ENCODE measurements at regions not wholly inside any gene's neighbourhood (a gene's known extent, or its start where the extent isn't known, plus 50 kb on each side); places are given as distances from the start of the nearest gene placed in this dataset.

DNA sequence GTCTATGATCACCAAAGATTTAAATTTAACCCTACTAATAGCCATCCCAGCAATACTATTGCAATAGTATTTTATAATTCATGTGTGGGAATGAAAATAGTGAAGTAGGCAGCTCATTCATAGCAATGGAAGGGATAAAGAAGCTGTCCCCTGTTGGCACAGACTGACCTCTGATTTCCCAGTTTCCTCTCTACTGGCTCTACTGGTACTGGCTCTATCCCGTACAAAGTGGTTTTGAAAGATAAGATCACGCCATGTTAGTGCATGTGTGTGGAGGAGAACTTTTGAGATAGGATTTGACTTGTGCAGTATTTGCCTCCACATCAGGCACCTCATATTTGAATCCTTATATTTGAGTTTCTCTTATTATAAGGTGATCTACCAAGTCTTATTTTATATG, 227.3 kb upstream of the ADGRL2 start:
- Histone ChIP-seq H3K4me2 (ENCODE audit: low read length) (no peak overlapping the region), H3K79me2 (ENCODE audit: insufficient read depth, low read depth, low read length) (no peaks in the 10 kb centered on the region), H3K4me3 (ENCODE audit: low read depth, low read length, poor library complexity, severe bottlenecking) (no peak overlapping the region), H3K4me1 (ENCODE audit: insufficient read depth, low read length, poor library complexity, severe bottlenecking) (no peaks in the 10 kb centered on the region), H3K36me3 (ENCODE audit: insufficient read depth, low read length) (no peaks in the 10 kb centered on the region), H3K27ac (ENCODE audit: low read depth, low read length, poor library complexity, severe bottlenecking) (no peak overlapping the region), H3K9me3 (ENCODE audit: low read length) (no peaks in the 10 kb centered on the region), H2AFZ (ENCODE audit: low read length) (no peak overlapping the region), H3K9me2 (ENCODE audit: insufficient read depth, low read length) (no peaks in the 10 kb centered on the region), H4K20me1 (ENCODE audit: insufficient read depth, low read length) (no peaks in the 10 kb centered on the region)
- DNase-seq (ENCODE audit: low spot score), result no peak
- no TSS peak for BruUV-seq (replicated peaks)
- POLR2A ChIA-PET, result no interaction called here
- TF ChIP-seq CTCF (conservative IDR thresholded peaks at IDR 0.05; ENCODE audit: low read length) (no peak), EZH2phosphoT487 (IDR thresholded peaks at IDR 0.05; ENCODE audit: borderline replicate concordance, low read depth, low read length) (no peak)
- intact Hi-C loops (cut with micrococcal nuclease; ENCODE audit: unreplicated experiment), result no loop called here
- CTCF ChIA-PET (ENCODE audit: unreplicated experiment), result no interaction called here

GRCh38 chr1:81571946-81572345, 228.8 kb upstream of the ADGRL2 start:
- H3K9me2 ChIP-seq (ENCODE audit: insufficient read depth, low read length), result no peaks in the 10 kb centered on the region
- no peak overlapping the region for H3K4me2 ChIP-seq (ENCODE audit: low read length)
- intact Hi-C loops (cut with micrococcal nuclease; ENCODE audit: unreplicated experiment), result no loop called here
- BruUV-seq (replicated peaks), result no TSS peak
- ChIA-PET POLR2A (no interaction called here), CTCF (ENCODE audit: unreplicated experiment) (no interaction called here)
- TF ChIP-seq EZH2phosphoT487 (IDR thresholded peaks at IDR 0.05; ENCODE audit: borderline replicate concordance, low read depth, low read length) (no peak), CTCF (conservative IDR thresholded peaks at IDR 0.05; ENCODE audit: low read length) (no peak)
- no peaks in the 10 kb centered on the region for H4K20me1 ChIP-seq (ENCODE audit: insufficient read depth, low read length)
- H3K4me1 ChIP-seq (ENCODE audit: insufficient read depth, low read length, poor library complexity, severe bottlenecking), result no peaks in the 10 kb centered on the region
- no peaks in the 10 kb centered on the region for H3K79me2 ChIP-seq (ENCODE audit: insufficient read depth, low read depth, low read length)
- no peak overlapping the region for H3K4me3 ChIP-seq (ENCODE audit: low read depth, low read length, poor library complexity, severe bottlenecking)
- H3K27ac ChIP-seq (ENCODE audit: low read depth, low read length, poor library complexity, severe bottlenecking), result no peak overlapping the region
- DNase-seq (ENCODE audit: low spot score), result no peak
- H3K36me3 ChIP-seq (ENCODE audit: insufficient read depth, low read length), result no peaks in the 10 kb centered on the region
- H3K9me3 ChIP-seq (ENCODE audit: low read length), result no peaks in the 10 kb centered on the region
- no peak overlapping the region for H2AFZ ChIP-seq (ENCODE audit: low read length)

DNA sequence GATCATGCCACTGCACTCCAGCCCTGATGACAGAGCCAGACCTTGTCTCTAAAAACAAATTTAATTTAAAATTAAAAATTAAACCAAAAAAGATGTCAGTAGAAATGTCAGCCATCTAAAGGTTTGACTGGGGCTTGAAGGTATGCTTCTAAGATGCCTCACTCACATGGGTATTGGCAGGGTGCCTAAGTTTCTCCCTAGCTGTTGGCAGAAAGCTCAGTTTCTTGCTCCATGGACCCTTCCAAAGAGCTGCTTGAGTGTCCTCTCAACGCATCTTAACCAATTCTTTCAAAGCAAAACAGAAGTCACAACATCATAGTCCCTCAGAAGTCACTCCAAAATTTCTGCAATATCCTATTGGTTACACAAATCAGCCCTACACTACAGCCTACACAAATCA, 231.0 kb upstream of the ADGRL2 start:
- H3K36me3 ChIP-seq (ENCODE audit: insufficient read depth, low read length), result no peaks in the 10 kb centered on the region
- H3K4me2 ChIP-seq (ENCODE audit: low read length), result no peak overlapping the region
- DNase-seq (ENCODE audit: low spot score), result no peak
- no peak overlapping the region for H3K4me3 ChIP-seq (ENCODE audit: low read depth, low read length, poor library complexity, severe bottlenecking)
- ChIA-PET CTCF (ENCODE audit: unreplicated experiment) (no interaction called here), POLR2A (no interaction called here)
- H2AFZ ChIP-seq (ENCODE audit: low read length), result no peak overlapping the region
- intact Hi-C loops (cut with micrococcal nuclease; ENCODE audit: unreplicated experiment), result no loop called here
- H4K20me1 ChIP-seq (ENCODE audit: insufficient read depth, low read length), result no peaks in the 10 kb centered on the region
- H3K4me1 ChIP-seq (ENCODE audit: insufficient read depth, low read length, poor library complexity, severe bottlenecking), result no peaks in the 10 kb centered on the region
- H3K27ac ChIP-seq (ENCODE audit: low read depth, low read length, poor library complexity, severe bottlenecking), result no peak overlapping the region
- H3K9me3 ChIP-seq (ENCODE audit: low read length), result no peaks in the 10 kb centered on the region
- no peak for TF ChIP-seq EZH2phosphoT487 (IDR thresholded peaks at IDR 0.05; ENCODE audit: borderline replicate concordance, low read depth, low read length)
- no peak for TF ChIP-seq CTCF (conservative IDR thresholded peaks at IDR 0.05; ENCODE audit: low read length)
- H3K79me2 ChIP-seq (ENCODE audit: insufficient read depth, low read depth, low read length), result no peaks in the 10 kb centered on the region
- no TSS peak for BruUV-seq (replicated peaks)
- no peaks in the 10 kb centered on the region for H3K9me2 ChIP-seq (ENCODE audit: insufficient read depth, low read length)
